ENCODE measurements at regions not wholly inside any gene's neighbourhood (a gene's known extent, or its start where the extent isn't known, plus 50 kb on each side); places are given as distances from the start of the nearest gene placed in this dataset.
"Not testable (repeated sequence)": the region's sequence is repeated elsewhere in the genome, so short reads cannot be mapped to it uniquely, and the experiment has no call there.

DNA sequence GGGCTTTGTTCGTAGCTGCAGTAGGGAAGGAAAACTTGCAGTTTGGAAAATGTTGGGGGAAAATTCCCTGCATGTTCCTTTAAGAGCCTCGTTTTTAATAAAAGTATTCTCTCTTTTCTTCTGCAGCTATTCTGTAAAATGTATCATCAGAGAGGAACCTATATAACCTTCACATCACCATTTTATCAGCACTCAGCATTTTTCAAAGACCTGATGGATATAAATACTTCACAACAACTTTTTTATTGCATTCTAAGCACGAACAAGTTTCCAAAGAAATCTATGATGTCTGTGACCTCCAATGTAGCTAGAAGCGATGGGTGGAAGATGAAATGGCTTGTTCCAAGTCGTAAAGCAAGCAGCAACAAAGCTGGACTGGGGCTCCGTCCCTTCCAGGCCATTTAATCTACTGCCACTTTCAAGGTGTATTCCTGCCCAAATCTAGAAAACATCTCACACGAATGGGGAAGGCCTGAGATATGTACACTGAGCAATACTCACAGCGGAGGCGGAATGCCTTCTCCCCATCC, 84.0 kb downstream of the NSUN2 start:
- ATAC-seq (no peak), DNase-seq (no peak)
- intact Hi-C loops (cut with DNase I) = no loop called here
- 78% methylated on average over 9 of the region's 9 CpGs for WGBS
- Histone ChIP-seq H3K4me3 (ENCODE audit: low read length) (no peak overlapping the region), H3K4me1 (ENCODE audit: control insufficient read depth, insufficient read depth, low read length) (no peaks in the 10 kb centered on the region), H3K27me3 (ENCODE audit: control insufficient read depth, insufficient read depth) (no peaks in the 10 kb centered on the region), H3K9me3 (ENCODE audit: control insufficient read depth, low read length) (peaks cover 2% of the 10 kb centered on the region), H3K27ac (ENCODE audit: low read length) (no peak overlapping the region)

DNA sequence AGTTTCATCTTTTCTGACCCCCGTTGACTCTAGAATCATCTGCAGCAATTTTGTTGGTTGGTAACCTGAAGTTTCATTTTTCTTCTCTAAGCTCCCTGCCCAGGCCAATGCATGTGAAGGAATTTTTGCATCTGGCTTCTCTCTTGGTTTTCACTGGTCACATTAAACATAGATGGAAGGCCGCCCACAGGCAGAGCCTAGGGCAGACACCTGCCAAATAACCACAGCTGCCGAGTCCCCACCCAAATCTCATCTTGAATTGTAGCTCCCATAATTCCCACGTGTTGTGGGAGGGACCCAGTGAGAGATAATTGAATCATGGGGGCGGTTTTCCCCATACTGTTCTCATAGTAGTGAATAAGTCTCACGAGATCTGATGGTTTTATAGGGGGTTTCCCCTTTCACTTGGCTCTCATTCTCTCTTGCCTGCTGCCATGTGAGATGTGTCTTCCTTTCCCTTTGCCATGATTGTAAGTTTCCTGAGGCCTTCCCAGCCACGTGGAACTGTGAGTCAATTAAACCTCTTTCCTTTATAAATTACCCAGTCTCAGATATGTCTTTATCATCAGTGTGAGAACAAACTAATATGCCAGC, 84.8 kb downstream of the NSUN2 start:
- H3K9me3 ChIP-seq (ENCODE audit: control insufficient read depth, low read length); H3K4me1 ChIP-seq (ENCODE audit: control insufficient read depth, insufficient read depth, low read length); H3K4me3 ChIP-seq (ENCODE audit: low read length); H3K27me3 ChIP-seq (ENCODE audit: control insufficient read depth, insufficient read depth); intact Hi-C loops (cut with DNase I); H3K27ac ChIP-seq (ENCODE audit: low read length); ATAC-seq; DNase-seq: not testable (repeated sequence)
- 75% methylated on average over 7 of the region's 7 CpGs for WGBS

DNA sequence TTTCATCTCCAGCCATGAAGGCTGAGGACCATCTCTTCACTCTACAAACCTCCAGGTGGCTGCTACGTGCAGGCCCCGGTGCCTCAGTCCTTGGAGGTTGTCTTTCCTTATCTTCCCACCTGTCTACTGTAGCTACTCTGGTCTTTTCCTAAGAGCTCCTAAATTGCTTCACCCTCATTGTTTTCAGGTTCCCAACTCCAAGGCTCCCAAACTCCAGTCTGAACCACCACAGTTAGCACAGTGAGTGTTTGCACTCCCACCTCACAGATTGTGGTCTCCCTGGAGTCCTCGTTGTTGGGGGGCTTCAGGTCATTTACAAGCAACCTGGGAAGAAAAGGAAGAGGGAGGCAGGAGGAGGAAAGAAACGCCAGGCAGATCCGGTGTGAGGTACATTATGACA, 85.3 kb downstream of the NSUN2 start:
- 84% methylated on average over 5 of the region's 5 CpGs for WGBS
- H3K27me3 ChIP-seq (ENCODE audit: control insufficient read depth, insufficient read depth) = no peaks in the 10 kb centered on the region
- no peak overlapping the region for H3K27ac ChIP-seq (ENCODE audit: low read length)
- H3K9me3 ChIP-seq (ENCODE audit: control insufficient read depth, low read length) = peaks cover 2% of the 10 kb centered on the region
- no peak for DNase-seq
- no peak for ATAC-seq
- intact Hi-C loops (cut with DNase I) = no loop called here
- no peak overlapping the region for H3K4me3 ChIP-seq (ENCODE audit: low read length)
- no peaks in the 10 kb centered on the region for H3K4me1 ChIP-seq (ENCODE audit: control insufficient read depth, insufficient read depth, low read length)

DNA sequence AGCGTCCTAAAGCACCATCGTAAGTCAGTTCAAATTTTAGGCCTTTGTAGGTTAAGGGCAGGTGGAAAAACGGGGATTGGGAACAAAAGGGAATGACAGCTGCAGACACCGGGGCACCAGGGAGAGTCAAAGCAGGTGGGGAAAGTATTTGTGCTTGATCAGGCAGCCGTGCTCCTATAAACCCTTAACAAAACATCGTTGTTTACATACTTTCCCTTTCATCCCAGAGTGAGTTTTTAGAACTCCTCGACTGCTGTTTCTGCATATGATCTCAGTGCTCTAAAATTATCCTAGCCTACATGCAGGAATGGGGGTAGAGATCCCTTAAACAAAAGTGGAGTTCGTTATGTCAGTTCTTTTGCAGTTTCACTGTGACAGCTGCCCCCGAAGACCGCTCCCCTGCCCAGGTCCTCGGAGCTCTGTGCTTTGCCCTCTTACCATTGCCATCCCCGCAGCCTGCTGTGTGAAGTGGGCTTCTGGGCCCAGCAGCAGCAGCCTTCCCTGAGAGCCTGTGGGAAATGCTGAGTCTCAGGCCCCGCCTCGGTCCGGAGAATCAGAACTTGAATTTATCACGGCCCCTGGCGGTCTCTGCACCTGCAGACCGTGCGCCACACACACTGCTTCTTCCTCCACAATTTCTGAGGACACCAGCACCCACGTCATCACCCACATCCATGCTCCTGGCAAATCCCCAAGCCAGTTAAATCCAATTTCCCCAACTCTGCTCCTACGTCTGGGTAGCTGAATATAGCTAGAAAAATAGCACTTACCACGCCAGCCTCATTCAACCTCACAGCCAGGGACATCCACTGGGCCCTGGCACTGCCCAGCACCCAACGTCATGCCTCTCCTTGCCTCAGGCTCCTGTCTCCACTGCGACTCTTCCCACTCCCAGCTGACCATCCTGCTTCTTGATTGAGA, 86.8 kb downstream of the NSUN2 start:
- 66% methylated on average over 24 of the region's 24 CpGs for WGBS
- ATAC-seq = no peak

DNA sequence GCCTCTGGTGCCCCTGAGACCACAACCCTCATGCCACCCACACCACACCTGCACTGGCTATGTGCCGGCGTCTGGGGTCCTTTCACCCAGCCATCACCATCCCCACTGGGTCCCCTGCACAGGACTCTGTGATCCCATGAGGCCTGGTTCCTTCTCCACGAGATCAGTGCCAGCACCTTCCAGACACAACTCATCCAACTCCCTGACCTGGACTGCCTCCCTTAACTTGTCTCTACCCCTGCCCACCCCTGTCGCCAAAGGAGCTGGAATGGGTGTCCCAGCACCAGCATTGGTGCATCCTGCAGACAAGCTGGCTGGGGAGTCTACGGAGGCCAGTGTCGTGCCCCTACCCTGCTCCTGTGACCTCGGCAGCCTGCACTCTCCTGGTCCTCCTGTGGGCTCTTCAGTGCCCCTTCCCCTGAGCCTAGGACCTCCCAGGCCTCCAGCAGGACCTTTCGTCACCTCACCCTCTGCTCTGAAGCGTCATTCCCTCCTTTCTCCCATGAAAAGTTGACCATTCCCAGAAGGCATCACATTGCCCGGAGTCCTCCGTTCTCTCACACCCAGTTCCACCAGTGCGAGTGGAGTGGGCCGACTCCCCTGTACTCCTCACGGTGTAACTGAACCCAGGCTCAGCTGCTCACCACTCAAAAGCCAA, 87.7 kb downstream of the NSUN2 start:
- Histone ChIP-seq H3K4me3 (ENCODE audit: low read length) (no peak overlapping the region), H3K4me1 (ENCODE audit: control insufficient read depth, insufficient read depth, low read length) (no peaks in the 10 kb centered on the region), H3K27ac (ENCODE audit: low read length) (no peak overlapping the region), H3K9me3 (ENCODE audit: control insufficient read depth, low read length) (no peaks in the 10 kb centered on the region), H3K27me3 (ENCODE audit: control insufficient read depth, insufficient read depth) (no peaks in the 10 kb centered on the region)
- intact Hi-C loops (cut with DNase I) = no loop called here
- DNase-seq = no peak
- peak in 1 of 2 donors; percentile 14 for ATAC-seq
- 69% methylated on average over 14 of the region's 14 CpGs for WGBS

More for the DNA sequence above, 86.8 kb downstream of the NSUN2 start:
- Histone ChIP-seq H3K27me3 (ENCODE audit: control insufficient read depth, insufficient read depth) (no peaks in the 10 kb centered on the region), H3K27ac (ENCODE audit: low read length) (no peak overlapping the region), H3K4me1 (ENCODE audit: control insufficient read depth, insufficient read depth, low read length) (no peaks in the 10 kb centered on the region), H3K9me3 (ENCODE audit: control insufficient read depth, low read length) (peaks cover 2% of the 10 kb centered on the region), H3K4me3 (ENCODE audit: low read length) (no peak overlapping the region)
- no peak for DNase-seq
- intact Hi-C loops (cut with DNase I) = no loop called here

DNA sequence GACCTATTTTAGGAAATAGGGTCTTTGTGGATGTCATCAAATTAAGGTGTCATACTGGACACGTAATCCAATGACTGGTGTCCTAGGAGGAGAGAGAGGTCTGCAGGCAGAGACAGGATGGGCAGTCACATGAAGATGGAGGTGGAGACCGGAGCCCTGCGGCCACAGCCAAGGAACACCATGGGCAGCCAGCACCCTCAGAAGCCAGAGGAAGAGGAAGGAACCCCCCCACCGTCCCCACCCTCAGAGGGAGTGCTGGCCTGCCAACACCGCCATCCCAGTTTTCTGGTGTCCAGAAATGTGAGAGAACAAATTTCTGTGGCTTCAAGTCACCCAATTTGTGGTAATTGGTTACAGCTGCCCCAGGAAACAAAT, 88.3 kb downstream of the NSUN2 start:
- DNase-seq = no peak
- Histone ChIP-seq H3K9me3 (ENCODE audit: control insufficient read depth, low read length) (no peaks in the 10 kb centered on the region), H3K4me1 (ENCODE audit: control insufficient read depth, insufficient read depth, low read length) (no peaks in the 10 kb centered on the region), H3K27ac (ENCODE audit: low read length) (no peak overlapping the region), H3K27me3 (ENCODE audit: control insufficient read depth, insufficient read depth) (no peaks in the 10 kb centered on the region), H3K4me3 (ENCODE audit: low read length) (no peak overlapping the region)
- ATAC-seq = no peak
- intact Hi-C loops (cut with DNase I) = no loop called here
- 87% methylated on average over 5 of the region's 5 CpGs for WGBS

Data from right cardiac atrium (tissue), 5 donors.